ENCODE measurements at regions not wholly inside any gene's neighbourhood (a gene's known extent, or its start where the extent isn't known, plus 50 kb on each side); places are given as distances from the start of the nearest gene placed in this dataset.

- TF ChIP-seq CTCF (IDR thresholded peaks at IDR 0.05) (no peak), ZFX (IDR thresholded peaks at IDR 0.05; ENCODE audit: borderline replicate concordance) (no peak)
- H3K27ac ChIP-seq, result no peak overlapping the region
These were observed 234.3 kb downstream of the TLE3 start for GRCh38 chr15:69863446-69863845.

GRCh38 chr15:69865369-69865768 lies 232.3 kb downstream of the TLE3 start:
- no peak overlapping the region for H3K27ac ChIP-seq
- TF ChIP-seq CTCF (IDR thresholded peaks at IDR 0.05), result no peak
- no peak for TF ChIP-seq ZFX (IDR thresholded peaks at IDR 0.05; ENCODE audit: borderline replicate concordance)

GRCh38 chr15:69868756-69869155 lies 229.0 kb downstream of the TLE3 start:
- no peak for TF ChIP-seq CTCF (IDR thresholded peaks at IDR 0.05)
- TF ChIP-seq ZFX (IDR thresholded peaks at IDR 0.05; ENCODE audit: borderline replicate concordance), result no peak
- no peak overlapping the region for H3K27ac ChIP-seq

GRCh38 chr15:69869291-69869690 lies 228.4 kb downstream of the TLE3 start:
- H3K27ac ChIP-seq, result no peak overlapping the region
- TF ChIP-seq CTCF (IDR thresholded peaks at IDR 0.05) (no peak), ZFX (IDR thresholded peaks at IDR 0.05; ENCODE audit: borderline replicate concordance) (no peak)

GRCh38 chr15:69869881-69870505 lies 227.7 kb downstream of the TLE3 start:
- TF ChIP-seq ZFX (IDR thresholded peaks at IDR 0.05; ENCODE audit: borderline replicate concordance) (no peak), CTCF (IDR thresholded peaks at IDR 0.05) (no peak)
- H3K27ac ChIP-seq, result no peak overlapping the region

GRCh38 chr15:69871511-69872134 lies 226.1 kb downstream of the TLE3 start:
- no peak for TF ChIP-seq ZFX (IDR thresholded peaks at IDR 0.05; ENCODE audit: borderline replicate concordance)
- TF ChIP-seq CTCF (IDR thresholded peaks at IDR 0.05), result no peak
- H3K27ac ChIP-seq, result no peak overlapping the region

- no peak for TF ChIP-seq CTCF (IDR thresholded peaks at IDR 0.05)
- no peak for TF ChIP-seq ZFX (IDR thresholded peaks at IDR 0.05; ENCODE audit: borderline replicate concordance)
These were observed 223.9 kb downstream of the TLE3 start for GRCh38 chr15:69873807-69874206.

More at GRCh38 chr15:69873807-69874206, 223.9 kb downstream of the TLE3 start:
- H3K27ac ChIP-seq, result no peak overlapping the region

Data from 22Rv1 (cell line).